ENCODE measurements at regions not wholly inside any gene's neighbourhood (a gene's known extent, or its start where the extent isn't known, plus 50 kb on each side); places are given as distances from the start of the nearest gene placed in this dataset.

- Histone ChIP-seq H3K4me2 (ENCODE audit: control insufficient read depth, insufficient read depth) (no peak overlapping the region), H3K4me3 (no peak overlapping the region), H3K27me3 (replicated peaks in 1 of 2; ENCODE audit: control insufficient read depth in 2 of 2, insufficient read depth in 2 of 2, low read length in 1 of 2) (no peaks in the 10 kb centered on the region), H3K27ac (ENCODE audit: control insufficient read depth, insufficient read depth) (no peak overlapping the region), H3K36me3 (ENCODE audit: control insufficient read depth in 2 of 2, insufficient read depth in 2 of 2, low read length in 1 of 2) (no peaks in the 10 kb centered on the region), H3K4me1 (ENCODE audit: control insufficient read depth, insufficient read depth, low read length) (no peaks in the 10 kb centered on the region), H3K9ac (ENCODE audit: control insufficient read depth, insufficient read depth, low read length) (no peak overlapping the region), H4K20me1 (ENCODE audit: control insufficient read depth, insufficient read depth) (no peaks in the 10 kb centered on the region), H2AFZ (ENCODE audit: control insufficient read depth, low read depth, low read length) (no peak overlapping the region), H3K79me2 (ENCODE audit: control insufficient read depth, insufficient read depth, low read length) (no peaks in the 10 kb centered on the region), H3K9me3 (replicated peaks; ENCODE audit: control insufficient read depth, insufficient read depth, low read length) (no peaks in the 10 kb centered on the region)
- POLR2A ChIA-PET: no interaction called here
- ATAC-seq: no peak
- RAD21 ChIA-PET (ENCODE audit: unreplicated experiment): no interaction called here
- in situ Hi-C loops (cut with MboI): no loop called here
- CTCF ChIA-PET: no interaction called here
- SMC1A ChIA-PET (ENCODE audit: uncharacterized antibody, unreplicated experiment): no interaction called here
- no peak for FAIRE-seq
- 0% methylated on average over 1 of the region's 1 CpG for WGBS (ENCODE audit: insufficient coverage, insufficient replicate concordance, low lambda C conversion rate, missing lambda C conversion rate)
- intact Hi-C loops (cut with micrococcal nuclease; ENCODE audit: unreplicated experiment): no loop called here
- TF ChIP-seq YBX1 (IDR thresholded peaks at IDR 0.05) (no peak), MTA2 (IDR thresholded peaks at IDR 0.05; ENCODE audit: low read depth) (no peak), GABPA (IDR thresholded peaks at IDR 0.05; ENCODE audit: low read depth) (no peak), DPF2 (IDR thresholded peaks at IDR 0.05) (no peak), ATF3 (IDR thresholded peaks at IDR 0.05; ENCODE audit: borderline replicate concordance, extremely low read depth, low read depth, low read length) (no peak), ZBED1 (IDR thresholded peaks at IDR 0.05; ENCODE audit: borderline replicate concordance) (no peak), HSF1 (IDR thresholded peaks at IDR 0.05; ENCODE audit: low read depth, low read length) (no peak), MEF2B (IDR thresholded peaks at IDR 0.05; ENCODE audit: partially characterized antibody, poor library complexity, severe bottlenecking) (no peak), EGR1 (IDR thresholded peaks at IDR 0.05; ENCODE audit: borderline replicate concordance in 1 of 2, low read depth in 2 of 2, low read length in 2 of 2) (no peak), EZH2 (IDR thresholded peaks at IDR 0.05; ENCODE audit: borderline replicate concordance, control insufficient read depth, low read depth, low read length) (no peak), BHLHE40 (IDR thresholded peaks at IDR 0.05; ENCODE audit: borderline replicate concordance in 1 of 2, low read depth in 2 of 2, low read length in 1 of 2) (no peak), IKZF2 (IDR thresholded peaks at IDR 0.05) (no peak), ETV6 (conservative IDR thresholded peaks at IDR 0.05 in 1 of 2, IDR thresholded peaks at IDR 0.05 in 1 of 2; ENCODE audit: borderline replicate concordance in 1 of 2, low read depth in 1 of 2) (no peak), RUNX3 (IDR thresholded peaks at IDR 0.05; ENCODE audit: low read length) (no peak), SREBF1 (IDR thresholded peaks at IDR 0.05; ENCODE audit: low read length) (no peak), PML (IDR thresholded peaks at IDR 0.05; ENCODE audit: low read length) (no peak), MEF2A (IDR thresholded peaks at IDR 0.05; ENCODE audit: insufficient read depth, low read depth, low read length) (no peak), CEBPB (IDR thresholded peaks at IDR 0.05; ENCODE audit: borderline replicate concordance in 1 of 2, low read depth in 2 of 2, low read length in 2 of 2) (no peak)
- TF ChIP-seq, protein P1, sequence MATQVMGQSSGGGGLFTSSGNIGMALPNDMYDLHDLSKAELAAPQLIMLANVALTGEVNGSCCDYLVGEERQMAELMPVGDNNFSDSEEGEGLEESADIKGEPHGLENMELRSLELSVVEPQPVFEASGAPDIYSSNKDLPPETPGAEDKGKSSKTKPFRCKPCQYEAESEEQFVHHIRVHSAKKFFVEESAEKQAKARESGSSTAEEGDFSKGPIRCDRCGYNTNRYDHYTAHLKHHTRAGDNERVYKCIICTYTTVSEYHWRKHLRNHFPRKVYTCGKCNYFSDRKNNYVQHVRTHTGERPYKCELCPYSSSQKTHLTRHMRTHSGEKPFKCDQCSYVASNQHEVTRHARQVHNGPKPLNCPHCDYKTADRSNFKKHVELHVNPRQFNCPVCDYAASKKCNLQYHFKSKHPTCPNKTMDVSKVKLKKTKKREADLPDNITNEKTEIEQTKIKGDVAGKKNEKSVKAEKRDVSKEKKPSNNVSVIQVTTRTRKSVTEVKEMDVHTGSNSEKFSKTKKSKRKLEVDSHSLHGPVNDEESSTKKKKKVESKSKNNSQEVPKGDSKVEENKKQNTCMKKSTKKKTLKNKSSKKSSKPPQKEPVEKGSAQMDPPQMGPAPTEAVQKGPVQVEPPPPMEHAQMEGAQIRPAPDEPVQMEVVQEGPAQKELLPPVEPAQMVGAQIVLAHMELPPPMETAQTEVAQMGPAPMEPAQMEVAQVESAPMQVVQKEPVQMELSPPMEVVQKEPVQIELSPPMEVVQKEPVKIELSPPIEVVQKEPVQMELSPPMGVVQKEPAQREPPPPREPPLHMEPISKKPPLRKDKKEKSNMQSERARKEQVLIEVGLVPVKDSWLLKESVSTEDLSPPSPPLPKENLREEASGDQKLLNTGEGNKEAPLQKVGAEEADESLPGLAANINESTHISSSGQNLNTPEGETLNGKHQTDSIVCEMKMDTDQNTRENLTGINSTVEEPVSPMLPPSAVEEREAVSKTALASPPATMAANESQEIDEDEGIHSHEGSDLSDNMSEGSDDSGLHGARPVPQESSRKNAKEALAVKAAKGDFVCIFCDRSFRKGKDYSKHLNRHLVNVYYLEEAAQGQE (IDR thresholded peaks at IDR 0.05; ENCODE audit: low read depth, low read length): no peak
- BruUV-seq (replicated peaks): no TSS peak
- no peak for DNase-seq (ENCODE audit: low read depth, low spot score)
Measured at GRCh38 chr4:96131186-96131585, 291.3 kb downstream of the PDHA2 start.

All from GM12878 (cell line).